ENCODE measurements at regions not wholly inside any gene's neighbourhood (a gene's known extent, or its start where the extent isn't known, plus 50 kb on each side); places are given as distances from the start of the nearest gene placed in this dataset.

DNA sequence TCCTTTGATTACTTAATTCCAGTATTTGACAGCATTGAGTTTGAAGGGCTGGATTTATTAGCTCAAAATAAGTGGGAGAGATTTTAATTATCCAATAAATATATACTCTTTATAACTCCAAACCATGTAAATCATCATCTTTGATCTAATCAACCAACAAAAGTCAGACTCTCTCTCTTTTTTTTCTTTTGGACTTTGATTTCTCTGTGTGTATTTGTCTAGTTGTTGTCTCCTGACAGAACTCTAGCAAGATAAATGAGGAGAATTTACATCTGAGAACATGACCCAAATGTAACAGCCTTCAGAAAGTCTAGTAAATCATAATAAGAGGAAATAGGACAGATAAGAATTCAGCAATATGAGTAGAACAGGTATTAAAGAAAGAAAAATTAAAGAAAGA lies 567.1 kb downstream of the PPARGC1A start:
- no peak overlapping the region for H3K4me3 ChIP-seq (ENCODE audit: low read depth, low read length)
- TF ChIP-seq, protein P1, sequence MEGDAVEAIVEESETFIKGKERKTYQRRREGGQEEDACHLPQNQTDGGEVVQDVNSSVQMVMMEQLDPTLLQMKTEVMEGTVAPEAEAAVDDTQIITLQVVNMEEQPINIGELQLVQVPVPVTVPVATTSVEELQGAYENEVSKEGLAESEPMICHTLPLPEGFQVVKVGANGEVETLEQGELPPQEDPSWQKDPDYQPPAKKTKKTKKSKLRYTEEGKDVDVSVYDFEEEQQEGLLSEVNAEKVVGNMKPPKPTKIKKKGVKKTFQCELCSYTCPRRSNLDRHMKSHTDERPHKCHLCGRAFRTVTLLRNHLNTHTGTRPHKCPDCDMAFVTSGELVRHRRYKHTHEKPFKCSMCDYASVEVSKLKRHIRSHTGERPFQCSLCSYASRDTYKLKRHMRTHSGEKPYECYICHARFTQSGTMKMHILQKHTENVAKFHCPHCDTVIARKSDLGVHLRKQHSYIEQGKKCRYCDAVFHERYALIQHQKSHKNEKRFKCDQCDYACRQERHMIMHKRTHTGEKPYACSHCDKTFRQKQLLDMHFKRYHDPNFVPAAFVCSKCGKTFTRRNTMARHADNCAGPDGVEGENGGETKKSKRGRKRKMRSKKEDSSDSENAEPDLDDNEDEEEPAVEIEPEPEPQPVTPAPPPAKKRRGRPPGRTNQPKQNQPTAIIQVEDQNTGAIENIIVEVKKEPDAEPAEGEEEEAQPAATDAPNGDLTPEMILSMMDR (IDR thresholded peaks at IDR 0.05; ENCODE audit: insufficient read depth, low read length): no peak
- no peak for DNase-seq (ENCODE audit: low read depth)

GRCh38 chr4:23320931-23321587 lies 568.8 kb downstream of the PPARGC1A start:
- DNase-seq (ENCODE audit: low read depth): no peak
- TF ChIP-seq, protein P1 (IDR thresholded peaks at IDR 0.05; ENCODE audit: insufficient read depth, low read length): no peak
- no peak overlapping the region for H3K4me3 ChIP-seq (ENCODE audit: low read depth, low read length)

DNA sequence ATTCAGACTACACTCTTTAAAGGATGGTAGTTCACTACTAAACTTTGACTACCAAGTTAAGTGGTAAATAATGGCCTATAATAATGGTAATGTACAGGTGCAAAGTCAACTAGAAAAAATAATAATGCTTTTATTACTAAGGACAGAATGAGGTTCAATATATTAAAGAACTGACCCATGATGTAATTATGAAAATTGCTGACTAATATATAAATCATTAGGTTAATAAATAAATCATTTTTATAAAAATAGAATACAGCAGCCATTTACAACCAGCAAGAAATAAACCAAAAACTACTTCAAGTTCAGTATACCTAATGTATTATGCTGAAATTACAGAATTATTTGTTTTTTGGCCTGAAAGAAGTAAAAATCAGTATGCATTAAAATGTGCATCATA lies 577.2 kb downstream of the PPARGC1A start:
- DNase-seq (ENCODE audit: low read depth): no peak
- TF ChIP-seq, protein P1 (IDR thresholded peaks at IDR 0.05; ENCODE audit: insufficient read depth, low read length): no peak
- no peak overlapping the region for H3K4me3 ChIP-seq (ENCODE audit: low read depth, low read length)

DNA sequence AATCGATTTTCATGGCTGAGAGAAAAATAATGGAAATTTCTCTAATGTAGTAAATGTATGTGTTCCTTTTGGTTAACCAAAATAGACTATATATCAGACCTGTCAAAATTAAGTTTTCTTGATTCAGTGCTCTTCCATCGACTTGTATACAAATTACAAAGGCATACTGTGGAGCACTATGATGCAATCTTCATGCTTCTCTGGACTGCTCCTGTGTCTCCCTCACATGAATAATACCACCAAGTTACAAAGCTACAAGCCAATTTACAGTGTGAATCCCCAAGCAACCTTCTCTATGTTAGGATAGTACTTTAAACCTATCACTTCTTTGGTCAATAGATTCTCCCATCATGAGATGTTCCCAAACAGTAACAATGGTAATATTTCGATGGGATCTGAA lies 577.9 kb downstream of the PPARGC1A start:
- DNase-seq (ENCODE audit: low read depth): no peak
- TF ChIP-seq, protein P1 (IDR thresholded peaks at IDR 0.05; ENCODE audit: insufficient read depth, low read length): no peak

DNA sequence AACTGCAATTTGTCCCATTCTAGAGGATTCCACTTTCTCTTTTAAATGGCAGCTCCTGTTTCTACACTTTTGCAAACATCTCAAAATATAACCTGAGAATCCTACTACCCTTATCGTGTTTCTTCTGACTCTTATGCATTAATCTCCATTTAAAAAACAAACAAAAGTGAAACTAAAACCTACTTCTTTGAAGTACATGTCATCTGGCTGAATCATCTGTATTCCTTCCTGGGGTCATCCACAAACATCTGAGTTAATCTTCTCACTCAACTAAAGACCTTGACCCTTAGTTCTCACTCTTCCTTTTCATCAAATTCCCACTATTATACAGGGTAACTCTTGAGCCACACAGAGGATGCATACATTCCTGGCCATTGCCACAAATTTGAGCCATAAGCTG lies 584.8 kb downstream of the PPARGC1A start:
- H3K4me3 ChIP-seq (ENCODE audit: low read depth, low read length): no peak overlapping the region
- no peak for DNase-seq (ENCODE audit: low read depth)
- TF ChIP-seq, protein P1 (IDR thresholded peaks at IDR 0.05; ENCODE audit: insufficient read depth, low read length): no peak

More for the DNA sequence above, 577.9 kb downstream of the PPARGC1A start:
- no peak overlapping the region for H3K4me3 ChIP-seq (ENCODE audit: low read depth, low read length)

DNA sequence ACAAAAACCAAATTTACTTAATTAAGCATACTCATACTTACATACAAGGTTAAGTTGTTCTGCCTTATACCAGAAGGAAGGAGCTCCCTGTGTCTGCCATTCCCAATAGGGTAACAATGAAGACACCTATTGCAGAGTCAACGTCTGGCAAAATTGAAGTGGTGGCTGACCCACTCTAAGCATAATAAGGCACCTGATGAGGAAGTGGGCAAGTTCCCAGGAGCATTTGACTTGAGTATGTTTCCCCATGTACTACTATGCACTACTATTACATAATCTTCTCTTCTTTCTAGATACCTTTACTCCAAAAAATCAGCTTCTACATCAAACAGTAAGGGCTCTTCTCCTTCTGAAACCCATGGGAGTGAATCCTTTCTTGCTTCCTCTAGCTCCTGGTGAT lies 591.5 kb downstream of the PPARGC1A start:
- H3K4me3 ChIP-seq (ENCODE audit: low read depth, low read length): no peak overlapping the region
- TF ChIP-seq, protein P1 (IDR thresholded peaks at IDR 0.05; ENCODE audit: insufficient read depth, low read length): no peak
- no peak for DNase-seq (ENCODE audit: low read depth)

DNA sequence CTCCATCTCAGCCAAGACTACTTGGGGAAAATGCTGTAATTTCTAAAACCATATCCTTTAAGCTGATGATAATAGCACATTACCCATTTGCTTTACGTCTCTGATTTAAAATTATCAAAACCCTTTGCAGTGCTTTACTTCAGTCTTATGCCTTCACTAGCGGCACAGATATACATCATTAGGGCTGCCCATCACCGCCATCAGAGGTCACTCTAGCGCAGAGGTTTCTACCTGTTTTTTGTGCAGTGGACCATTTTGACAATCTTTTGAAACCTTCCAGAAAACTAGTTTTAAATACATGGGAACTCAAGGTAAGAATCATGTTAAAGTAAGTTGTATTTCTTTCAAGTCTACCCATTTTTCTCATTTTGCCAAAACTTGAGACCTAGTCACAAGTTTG lies 592.5 kb downstream of the PPARGC1A start:
- no peak overlapping the region for H3K4me3 ChIP-seq (ENCODE audit: low read depth, low read length)
- no peak for DNase-seq (ENCODE audit: low read depth)
- TF ChIP-seq, protein P1 (IDR thresholded peaks at IDR 0.05; ENCODE audit: insufficient read depth, low read length): no peak
